GM23338 (cell line): ENCODE measurements at regions not wholly inside any gene's neighbourhood (a gene's known extent, or its start where the extent isn't known, plus 50 kb on each side); places are given as distances from the start of the nearest gene placed in this dataset.

Source experiments
- ATAC-seq: fragments of 200-7000 bp; cut with Tn5 transposase; 3 replicates; pipeline ENCODE4 v1.9.1; 2020
- DNase-seq: peaks from one replicate; pipeline ENCODE4 v3.0.0-alpha.2; 2015; ENCODE audit warnings: low spot score
- H2AFZ ChIP-seq: fragments of 200-600 bp; sonication (generic); 2 replicates; pipeline ENCODE4 v1.8.0; 2016; ENCODE audit warnings: antibody characterized with exemption, mild to moderate bottlenecking, moderate library complexity
- H3F3A ChIP-seq: fragments of 200-600 bp; sonication (generic); replicated peaks from 2 replicates; pipeline ENCODE4 v1.8.0; 2017; ENCODE audit warnings: antibody characterized with exemption, mixed run types, low read depth
- H3K27ac ChIP-seq: fragments of 200-600 bp; sonication (generic); 2 replicates; pipeline ENCODE4 v1.6.1; 2016; ENCODE audit warnings: low read depth
- H3K27me3 ChIP-seq: fragments of 200-600 bp; sonication (generic); 2 replicates; pipeline ENCODE4 v1.8.0; 2016; ENCODE audit warnings: mild to moderate bottlenecking, mixed run types, moderate library complexity; ENCODE audit not compliant: insufficient read depth
- H3K36me3 ChIP-seq: fragments of 200-600 bp; sonication (generic); 2 replicates; pipeline ENCODE4 v1.8.0; 2016; ENCODE audit warnings: mild to moderate bottlenecking; ENCODE audit not compliant: insufficient read depth
- H3K4me1 ChIP-seq: fragments of 200-600 bp; sonication (generic); 2 replicates; pipeline ENCODE4 v1.8.0; 2016; ENCODE audit warnings: mild to moderate bottlenecking, moderate library complexity; ENCODE audit not compliant: insufficient read depth
- H3K4me2 ChIP-seq: fragments of 200-600 bp; sonication (generic); 2 replicates; pipeline ENCODE4 v1.7.1; 2017; ENCODE audit warnings: mixed run types
- H3K4me3 ChIP-seq: fragments of 200-600 bp; sonication (generic); 2 replicates; pipeline ENCODE4 v1.6.1; 2016; ENCODE audit warnings: mixed run types
- H3K79me2 ChIP-seq: fragments of 200-600 bp; sonication (generic); replicated peaks from 2 replicates; pipeline ENCODE4 v1.8.0; 2017; ENCODE audit warnings: mild to moderate bottlenecking; ENCODE audit not compliant: insufficient read depth
- H3K9me2 ChIP-seq: fragments of 200-600 bp; sonication (generic); 2 replicates; pipeline ENCODE4 v1.8.0; 2017; ENCODE audit not compliant: insufficient read depth
- H4K20me1 ChIP-seq: fragments of 200-600 bp; sonication (generic); replicated peaks from 2 replicates; pipeline ENCODE4 v1.8.0; 2017; ENCODE audit warnings: mild to moderate bottlenecking; ENCODE audit not compliant: insufficient read depth
- H3K27ac Mint-ChIP-seq: 2 replicates; pipeline ENCODE4 v1.8.0; 2020; ENCODE audit warnings: inconsistent platforms, mild to moderate bottlenecking, moderate library complexity, mixed read lengths
- H3K27me3 Mint-ChIP-seq: 3 replicates; pipeline ENCODE4 v1.8.0; 2022; ENCODE audit warnings: low read depth, mild to moderate bottlenecking, moderate library complexity, mixed read lengths, inconsistent platforms; ENCODE audit not compliant: insufficient read depth, poor library complexity
- H3K36me3 Mint-ChIP-seq: 3 replicates; pipeline ENCODE4 v1.8.0; 2021; ENCODE audit warnings: low read depth, mild to moderate bottlenecking, inconsistent platforms, moderate library complexity, mixed read lengths
- H3K4me1 Mint-ChIP-seq: 3 replicates; pipeline ENCODE4 v1.8.0; 2020; ENCODE audit warnings: mild to moderate bottlenecking, inconsistent platforms, mixed read lengths
- H3K4me3 Mint-ChIP-seq: 3 replicates; pipeline ENCODE4 v1.8.0; 2021; ENCODE audit warnings: moderate library complexity, mild to moderate bottlenecking, inconsistent platforms, mixed read lengths
- H3K9me3 Mint-ChIP-seq: 3 replicates; pipeline ENCODE4 v1.8.0; 2020; ENCODE audit warnings: moderate library complexity, mild to moderate bottlenecking, inconsistent platforms, mixed read lengths
- CREB1 ChIP-seq: fragments of 250-450 bp; sonication (Bioruptor Pico); IDR thresholded peaks from 2 replicates; pipeline ENCODE4 v1.5.0; 2020; ENCODE audit warnings: low read depth, mild to moderate bottlenecking, moderate library complexity
- ETS1 ChIP-seq: IDR thresholded peaks from 2 replicates; pipeline ENCODE4 v1.6.1; 2016; ENCODE audit warnings: antibody characterized with exemption
- EZH2 ChIP-seq: fragments of 200-600 bp; sonication (generic); IDR thresholded peaks from one replicate; pipeline ENCODE4 v1.8.0; 2017; ENCODE audit warnings: antibody characterized with exemption, mild to moderate bottlenecking, low read depth; ENCODE audit not compliant: unreplicated experiment
- EZH2phosphoT487 ChIP-seq: fragments of 200-600 bp; sonication (generic); IDR thresholded peaks from one replicate; pipeline ENCODE4 v1.8.1; 2018; ENCODE audit warnings: antibody characterized with exemption; ENCODE audit not compliant: unreplicated experiment
- JUNB ChIP-seq: IDR thresholded peaks from one replicate; pipeline ENCODE4 v1.6.1; 2016; ENCODE audit warnings: antibody characterized with exemption; ENCODE audit not compliant: unreplicated experiment
- NANOG ChIP-seq: IDR thresholded peaks from 2 replicates; pipeline ENCODE4 v1.6.1; 2016; ENCODE audit warnings: antibody characterized with exemption, borderline replicate concordance
- POLR2AphosphoS5 ChIP-seq: IDR thresholded peaks from 2 replicates; pipeline ENCODE4 v1.6.1; 2016; ENCODE audit warnings: antibody characterized with exemption, low read depth
- STAT1 ChIP-seq: IDR thresholded peaks from one replicate; pipeline ENCODE4 v1.6.1; 2016; ENCODE audit warnings: antibody characterized with exemption; ENCODE audit not compliant: unreplicated experiment
- ZNF114 ChIP-seq: fragments of 250-450 bp; sonication (Bioruptor Pico); IDR thresholded peaks from 2 replicates; pipeline ENCODE4 v1.5.0; 2020; ENCODE audit warnings: mild to moderate bottlenecking, moderate library complexity
- ZNF331 ChIP-seq: fragments of 250-450 bp; sonication (Bioruptor Pico); IDR thresholded peaks from 2 replicates; pipeline ENCODE4 v1.5.0; 2020; ENCODE audit warnings: low read depth, mild to moderate bottlenecking, moderate library complexity
- TF ChIP-seq, protein P1 (sequence below), 2 experiments: fragments of 200-600 bp in 1 of 2; sonication (generic) in 1 of 2; conservative IDR thresholded peaks; 2 replicates each; pipeline versions ENCODE4 v1.5.1 to v1.6.1; 2016 to 2017; ENCODE audit warnings: antibody characterized with exemption in 2 of 2, low read depth in 2 of 2, mild to moderate bottlenecking in 2 of 2, moderate library complexity in 1 of 2
- TF ChIP-seq, protein P2 (sequence below): IDR thresholded peaks from one replicate; pipeline ENCODE4 v1.6.1; 2018; ENCODE audit warnings: antibody characterized with exemption; ENCODE audit not compliant: unreplicated experiment

DNA sequence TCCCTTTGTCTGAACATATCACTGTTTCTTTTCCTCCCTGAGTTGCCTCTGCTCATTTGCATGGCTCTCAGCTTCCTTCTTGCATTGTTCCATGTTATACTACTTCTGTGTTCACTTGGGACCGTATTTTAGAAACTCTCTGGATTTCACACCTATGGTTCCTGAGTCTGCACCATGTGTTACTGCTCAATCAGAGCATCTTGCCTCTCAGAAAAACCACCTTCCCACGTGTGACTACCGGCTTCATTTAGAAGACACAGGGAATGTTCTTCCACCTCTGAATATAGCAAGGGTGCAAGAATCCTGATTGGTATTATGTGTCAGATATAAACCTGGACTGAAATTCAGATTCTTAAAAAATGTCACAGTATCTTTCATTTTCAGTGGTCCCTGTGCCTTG lies 731.2 kb downstream of the TDRD15 start:
- no peaks in the 10 kb centered on the region for H3K36me3 ChIP-seq
- no peak overlapping the region for H2AFZ ChIP-seq
- no peaks in the 10 kb centered on the region for H3K79me2 ChIP-seq
- no peaks in the 10 kb centered on the region for H3K27me3 ChIP-seq
- H4K20me1 ChIP-seq = no peaks in the 10 kb centered on the region
- H3K4me1 Mint-ChIP-seq = peaks cover 23% of the 10 kb centered on the region
- no peaks in the 10 kb centered on the region for H3K9me3 Mint-ChIP-seq
- H3K27me3 Mint-ChIP-seq = no peaks in the 10 kb centered on the region
- no peak overlapping the region for H3K27ac ChIP-seq
- H3K4me1 ChIP-seq = peaks cover 8% of the 10 kb centered on the region
- DNase-seq (no peak), ATAC-seq (no peak)
- no peak overlapping the region for H3K4me3 Mint-ChIP-seq
- TF ChIP-seq, protein P1, sequence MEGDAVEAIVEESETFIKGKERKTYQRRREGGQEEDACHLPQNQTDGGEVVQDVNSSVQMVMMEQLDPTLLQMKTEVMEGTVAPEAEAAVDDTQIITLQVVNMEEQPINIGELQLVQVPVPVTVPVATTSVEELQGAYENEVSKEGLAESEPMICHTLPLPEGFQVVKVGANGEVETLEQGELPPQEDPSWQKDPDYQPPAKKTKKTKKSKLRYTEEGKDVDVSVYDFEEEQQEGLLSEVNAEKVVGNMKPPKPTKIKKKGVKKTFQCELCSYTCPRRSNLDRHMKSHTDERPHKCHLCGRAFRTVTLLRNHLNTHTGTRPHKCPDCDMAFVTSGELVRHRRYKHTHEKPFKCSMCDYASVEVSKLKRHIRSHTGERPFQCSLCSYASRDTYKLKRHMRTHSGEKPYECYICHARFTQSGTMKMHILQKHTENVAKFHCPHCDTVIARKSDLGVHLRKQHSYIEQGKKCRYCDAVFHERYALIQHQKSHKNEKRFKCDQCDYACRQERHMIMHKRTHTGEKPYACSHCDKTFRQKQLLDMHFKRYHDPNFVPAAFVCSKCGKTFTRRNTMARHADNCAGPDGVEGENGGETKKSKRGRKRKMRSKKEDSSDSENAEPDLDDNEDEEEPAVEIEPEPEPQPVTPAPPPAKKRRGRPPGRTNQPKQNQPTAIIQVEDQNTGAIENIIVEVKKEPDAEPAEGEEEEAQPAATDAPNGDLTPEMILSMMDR (conservative IDR thresholded peaks at IDR 0.05; ENCODE audit: low read depth in 2 of 2) = no peak
- no peaks in the 10 kb centered on the region for H3K9me2 ChIP-seq
- no peak overlapping the region for H3K27ac Mint-ChIP-seq
- H3K4me2 ChIP-seq = no peak overlapping the region
- no peaks in the 10 kb centered on the region for H3K36me3 Mint-ChIP-seq
- H3F3A ChIP-seq = no peaks in the 10 kb centered on the region
- no peak overlapping the region for H3K4me3 ChIP-seq

DNA sequence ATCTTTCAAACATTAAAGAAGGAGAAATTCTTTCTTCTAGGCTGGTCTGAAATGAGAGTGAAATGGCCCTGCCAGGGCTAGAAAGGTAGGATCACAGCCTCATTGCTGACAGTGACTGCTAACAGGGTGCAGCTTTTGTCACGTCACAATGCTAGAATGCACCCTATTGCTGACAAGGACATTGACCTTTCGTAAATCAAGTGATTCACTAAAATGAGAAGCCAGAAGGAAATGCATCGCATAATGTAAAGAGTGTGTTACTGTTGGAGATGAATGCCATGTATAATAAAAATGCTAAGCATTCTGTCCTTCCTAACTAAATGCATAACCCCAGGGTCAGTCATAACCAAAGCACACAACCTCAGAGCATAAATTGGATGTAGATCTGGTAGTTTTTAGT lies 732.9 kb downstream of the TDRD15 start:
- no peak overlapping the region for H3K4me3 ChIP-seq
- no peaks in the 10 kb centered on the region for H3K27me3 Mint-ChIP-seq
- no peak for DNase-seq
- no peak overlapping the region for H3K4me3 Mint-ChIP-seq
- ATAC-seq = peak; percentile 58; the same call in 2 of the 3 replicates
- no peaks in the 10 kb centered on the region for H3K36me3 Mint-ChIP-seq
- no peaks in the 10 kb centered on the region for H3K36me3 ChIP-seq
- no peaks in the 10 kb centered on the region for H3K9me3 Mint-ChIP-seq
- no peaks in the 10 kb centered on the region for H3F3A ChIP-seq
- H3K4me1 Mint-ChIP-seq = peaks cover 23% of the 10 kb centered on the region
- H3K9me2 ChIP-seq = no peaks in the 10 kb centered on the region
- H2AFZ ChIP-seq = no peak overlapping the region
- no peaks in the 10 kb centered on the region for H3K27me3 ChIP-seq
- H3K79me2 ChIP-seq = no peaks in the 10 kb centered on the region
- H4K20me1 ChIP-seq = no peaks in the 10 kb centered on the region
- H3K27ac Mint-ChIP-seq = peak overlapping the region; percentile 11
- H3K27ac ChIP-seq = no peak overlapping the region
- peaks cover 8% of the 10 kb centered on the region for H3K4me1 ChIP-seq
- no peak overlapping the region for H3K4me2 ChIP-seq
- TF ChIP-seq NANOG (no peak), ETS1 (no peak), STAT1 (no peak), ZNF114 (CRISPR knock-in tag) (no peak), JUNB (no peak), CREB1 (CRISPR knock-in tag) (no peak), EZH2phosphoT487 (no peak), POLR2AphosphoS5 (no peak), ZNF331 (CRISPR knock-in tag) (no peak), EZH2 (no peak)
- TF ChIP-seq, protein P1 (conservative IDR thresholded peaks at IDR 0.05; ENCODE audit: low read depth in 2 of 2) = no peak
- TF ChIP-seq, protein P2, sequence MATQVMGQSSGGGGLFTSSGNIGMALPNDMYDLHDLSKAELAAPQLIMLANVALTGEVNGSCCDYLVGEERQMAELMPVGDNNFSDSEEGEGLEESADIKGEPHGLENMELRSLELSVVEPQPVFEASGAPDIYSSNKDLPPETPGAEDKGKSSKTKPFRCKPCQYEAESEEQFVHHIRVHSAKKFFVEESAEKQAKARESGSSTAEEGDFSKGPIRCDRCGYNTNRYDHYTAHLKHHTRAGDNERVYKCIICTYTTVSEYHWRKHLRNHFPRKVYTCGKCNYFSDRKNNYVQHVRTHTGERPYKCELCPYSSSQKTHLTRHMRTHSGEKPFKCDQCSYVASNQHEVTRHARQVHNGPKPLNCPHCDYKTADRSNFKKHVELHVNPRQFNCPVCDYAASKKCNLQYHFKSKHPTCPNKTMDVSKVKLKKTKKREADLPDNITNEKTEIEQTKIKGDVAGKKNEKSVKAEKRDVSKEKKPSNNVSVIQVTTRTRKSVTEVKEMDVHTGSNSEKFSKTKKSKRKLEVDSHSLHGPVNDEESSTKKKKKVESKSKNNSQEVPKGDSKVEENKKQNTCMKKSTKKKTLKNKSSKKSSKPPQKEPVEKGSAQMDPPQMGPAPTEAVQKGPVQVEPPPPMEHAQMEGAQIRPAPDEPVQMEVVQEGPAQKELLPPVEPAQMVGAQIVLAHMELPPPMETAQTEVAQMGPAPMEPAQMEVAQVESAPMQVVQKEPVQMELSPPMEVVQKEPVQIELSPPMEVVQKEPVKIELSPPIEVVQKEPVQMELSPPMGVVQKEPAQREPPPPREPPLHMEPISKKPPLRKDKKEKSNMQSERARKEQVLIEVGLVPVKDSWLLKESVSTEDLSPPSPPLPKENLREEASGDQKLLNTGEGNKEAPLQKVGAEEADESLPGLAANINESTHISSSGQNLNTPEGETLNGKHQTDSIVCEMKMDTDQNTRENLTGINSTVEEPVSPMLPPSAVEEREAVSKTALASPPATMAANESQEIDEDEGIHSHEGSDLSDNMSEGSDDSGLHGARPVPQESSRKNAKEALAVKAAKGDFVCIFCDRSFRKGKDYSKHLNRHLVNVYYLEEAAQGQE = no peak
